ENCODE measurements at regions not wholly inside any gene's neighbourhood (a gene's known extent, or its start where the extent isn't known, plus 50 kb on each side); places are given as distances from the start of the nearest gene placed in this dataset.

- no peak for TF ChIP-seq POLR2AphosphoS5 (IDR thresholded peaks at IDR 0.05)
- TF ChIP-seq POLR2A (IDR thresholded peaks at IDR 0.05; ENCODE audit: low read depth), result no peak
- no peak for TF ChIP-seq EP300 (IDR thresholded peaks at IDR 0.05)
- TF ChIP-seq CTCF (IDR thresholded peaks at IDR 0.05), result no peak
- 22% methylated on average over 4 of the region's 4 CpGs for WGBS
Observed at GRCh38 chr12:125198652-125199051, 133.4 kb downstream of the AACS start.

GRCh38 chr12:125201090-125201489 is 135.9 kb downstream of the AACS start:
- no peak for TF ChIP-seq POLR2AphosphoS5 (IDR thresholded peaks at IDR 0.05)
- TF ChIP-seq CTCF (IDR thresholded peaks at IDR 0.05), result no peak
- no peak for TF ChIP-seq POLR2A (IDR thresholded peaks at IDR 0.05; ENCODE audit: low read depth)
- no peak for TF ChIP-seq EP300 (IDR thresholded peaks at IDR 0.05)
- 80% methylated on average over 3 of the region's 3 CpGs for WGBS
- intact Hi-C loops (cut with DNase I), result no loop called here

More at GRCh38 chr12:125198652-125199051, 133.4 kb downstream of the AACS start:
- no peak for DNase-seq (ENCODE audit: extremely low spot score)
- peaks cover 0 to 22% (median 11%) of the 10 kb centered on the region in 4 donors for H3K9me3 ChIP-seq
- H3K36me3 ChIP-seq, result no peaks in the 10 kb centered on the region
- peaks cover 0 to 57% (median 3%) of the 10 kb centered on the region in 4 donors for H3K27me3 ChIP-seq
- peaks cover 0 to 7% (median 0%) of the 10 kb centered on the region in 4 donors for H3K4me1 ChIP-seq
- intact Hi-C loops (cut with DNase I), result no loop called here
- H3K4me3 ChIP-seq, result no peak overlapping the region
- H3K27ac ChIP-seq (replicated peaks in 1 of 4), result no peak overlapping the region

GRCh38 chr12:125201940-125202339 is 136.7 kb downstream of the AACS start:
- intact Hi-C loops (cut with DNase I), result no loop called here
- Histone ChIP-seq H3K27me3 (peaks cover 0 to 54% (median 0%) of the 10 kb centered on the region in 4 donors), H3K27ac (replicated peaks in 1 of 4) (no peak overlapping the region), H3K4me3 (no peak overlapping the region), H3K36me3 (no peaks in the 10 kb centered on the region), H3K4me1 (no peaks in the 10 kb centered on the region), H3K9me3 (peaks cover 0 to 22% (median 11%) of the 10 kb centered on the region in 4 donors)
- no peak for TF ChIP-seq POLR2AphosphoS5 (IDR thresholded peaks at IDR 0.05)
- no peak for TF ChIP-seq POLR2A (IDR thresholded peaks at IDR 0.05; ENCODE audit: low read depth)
- no peak for TF ChIP-seq EP300 (IDR thresholded peaks at IDR 0.05)
- TF ChIP-seq CTCF (IDR thresholded peaks at IDR 0.05), result no peak
- DNase-seq (ENCODE audit: extremely low spot score), result no peak
- WGBS, result 79% methylated on average over 2 of the region's 2 CpGs

More at GRCh38 chr12:125201090-125201489, 135.9 kb downstream of the AACS start:
- Histone ChIP-seq H3K9me3 (peaks cover 0 to 22% (median 11%) of the 10 kb centered on the region in 4 donors), H3K36me3 (no peaks in the 10 kb centered on the region), H3K4me3 (no peak overlapping the region), H3K4me1 (no peaks in the 10 kb centered on the region), H3K27ac (replicated peaks in 1 of 4) (no peak overlapping the region), H3K27me3 (peaks cover 0 to 52% (median 0%) of the 10 kb centered on the region in 4 donors)
- no peak for DNase-seq (ENCODE audit: extremely low spot score)

DNA sequence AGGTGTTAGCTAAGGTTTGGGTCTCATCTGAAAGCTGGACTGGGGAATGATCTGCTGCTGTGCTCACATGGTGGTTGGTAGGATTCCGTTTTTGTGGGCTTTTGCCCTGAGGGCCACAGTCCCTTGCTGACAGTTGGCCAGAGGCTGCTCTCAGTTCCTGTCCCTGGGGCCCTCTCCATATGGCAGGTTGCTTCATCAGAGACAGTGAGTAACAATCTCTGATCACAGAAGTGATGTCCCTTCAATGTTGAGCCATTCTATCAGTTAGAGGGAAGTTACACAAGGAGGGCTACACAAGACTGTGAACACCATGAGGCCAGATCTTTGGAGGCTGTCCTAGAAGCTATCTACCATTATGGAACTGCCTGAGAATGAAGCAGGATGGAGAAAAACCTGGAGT is 137.2 kb downstream of the AACS start:
- TF ChIP-seq CTCF (IDR thresholded peaks at IDR 0.05) (no peak), EP300 (IDR thresholded peaks at IDR 0.05) (no peak), POLR2A (IDR thresholded peaks at IDR 0.05; ENCODE audit: low read depth) (no peak), POLR2AphosphoS5 (IDR thresholded peaks at IDR 0.05) (no peak)
- no peak overlapping the region for H3K27ac ChIP-seq (replicated peaks in 1 of 4)
- no peaks in the 10 kb centered on the region for H3K36me3 ChIP-seq
- peaks cover 0 to 59% (median 0%) of the 10 kb centered on the region in 4 donors for H3K27me3 ChIP-seq
- DNase-seq (ENCODE audit: extremely low spot score), result no peak
- WGBS, result 83% methylated on average over 1 of the region's 1 CpG
- peaks cover 0 to 22% (median 11%) of the 10 kb centered on the region in 4 donors for H3K9me3 ChIP-seq
- no peaks in the 10 kb centered on the region for H3K4me1 ChIP-seq
- H3K4me3 ChIP-seq, result no peak overlapping the region
- intact Hi-C loops (cut with DNase I), result no loop called here
